ENCODE measurements at regions not wholly inside any gene's neighbourhood (a gene's known extent, or its start where the extent isn't known, plus 50 kb on each side); places are given as distances from the start of the nearest gene placed in this dataset.

DNA sequence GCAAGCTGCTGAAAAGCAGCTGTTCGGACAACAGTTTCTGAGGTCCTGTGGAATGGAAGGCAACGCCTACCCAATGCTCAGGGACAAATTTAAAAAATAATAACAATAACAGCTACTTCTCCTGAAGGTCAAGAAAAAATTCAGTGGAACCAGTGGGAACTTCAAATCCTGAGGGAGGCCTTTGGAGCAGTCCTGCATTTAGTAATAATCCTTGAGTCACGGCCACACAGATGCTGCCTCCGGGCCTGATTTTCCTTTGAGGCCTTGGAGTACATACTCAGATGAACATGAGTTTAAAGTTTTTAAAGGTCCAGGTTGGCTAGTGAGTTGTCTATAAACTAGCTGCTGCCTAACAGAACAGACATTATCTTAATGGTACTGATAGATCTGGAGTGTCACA is 268.0 kb downstream of the MSRB3 start:
- DNase-seq (ENCODE audit: low read depth in 2 of 3, low spot score in 2 of 3), result no peak

DNA sequence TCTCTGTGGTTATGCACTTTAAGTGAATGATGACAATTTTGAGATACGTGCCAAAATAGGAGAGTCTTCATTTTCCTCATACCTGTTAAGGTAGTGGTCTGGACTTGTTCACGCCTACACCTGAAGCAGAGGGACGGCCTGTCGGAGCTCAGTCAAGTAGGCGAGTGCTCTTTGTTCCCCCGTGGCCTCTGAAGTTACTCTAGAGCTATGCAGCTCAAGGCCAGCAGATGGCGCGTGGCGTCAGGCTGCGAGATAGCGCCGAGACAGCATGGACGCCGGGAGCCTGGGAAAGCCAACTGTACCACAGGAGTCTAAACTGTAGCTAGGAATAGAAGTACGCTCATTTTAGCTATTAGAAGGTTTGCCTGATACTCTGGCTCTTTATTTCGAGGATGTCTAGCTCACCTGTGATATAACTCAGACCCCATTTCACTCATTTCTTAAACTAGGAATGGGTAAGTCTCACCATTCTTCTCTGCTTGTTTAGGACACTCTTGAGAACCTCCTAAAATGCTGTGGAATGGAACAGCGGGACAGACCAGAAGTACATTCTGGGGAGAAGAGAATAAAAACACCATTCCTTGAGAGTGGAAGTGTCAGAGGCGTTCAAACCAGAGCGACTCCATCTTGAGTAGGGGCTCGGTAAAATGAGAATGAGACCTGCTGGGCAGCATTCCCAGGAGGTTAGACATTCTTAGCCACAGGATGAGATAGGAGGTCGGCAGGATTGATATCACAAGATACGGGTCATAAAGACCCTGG is 267.4 kb upstream of the HMGA2 start:
- DNase-seq (ENCODE audit: low read depth in 2 of 3, low spot score in 2 of 3), result peak; percentile 15 to 31 (median 16)

DNA sequence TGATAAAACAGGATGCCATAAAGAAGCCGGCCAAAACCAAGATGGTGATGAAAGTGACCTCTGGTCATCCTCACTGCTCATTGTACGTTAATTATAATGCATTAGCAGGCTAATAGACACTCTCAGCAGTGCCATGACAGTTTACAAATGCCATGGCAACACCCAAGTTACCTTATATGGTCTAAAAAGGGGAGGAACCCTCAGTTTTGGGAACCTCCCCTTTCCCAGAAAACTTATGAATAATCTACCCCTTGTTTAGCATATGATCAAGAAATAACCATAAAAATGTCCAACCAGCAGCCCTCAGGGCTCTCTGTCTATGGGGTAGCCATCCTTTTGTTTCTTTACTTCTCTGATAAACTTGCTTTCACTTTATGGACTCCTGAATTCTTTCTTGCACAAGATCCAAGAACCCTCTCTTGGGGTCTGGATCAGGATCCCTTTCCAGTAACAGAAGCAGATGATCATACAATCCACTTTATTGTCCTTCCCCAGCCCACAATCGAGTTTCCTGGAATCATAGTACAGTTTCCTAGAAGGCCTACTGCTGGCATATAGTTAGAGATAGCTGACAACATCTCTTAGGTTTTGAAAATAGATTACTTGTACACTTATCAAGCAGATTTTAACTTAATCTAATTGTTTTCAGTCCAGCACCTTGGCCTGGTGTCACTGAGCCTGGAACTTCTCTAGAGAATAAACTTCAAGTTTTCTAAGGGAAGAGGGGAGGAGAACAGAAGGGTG is 266.7 kb upstream of the HMGA2 start:
- no peak for DNase-seq (ENCODE audit: low read depth in 2 of 3, low spot score in 2 of 3)

DNA sequence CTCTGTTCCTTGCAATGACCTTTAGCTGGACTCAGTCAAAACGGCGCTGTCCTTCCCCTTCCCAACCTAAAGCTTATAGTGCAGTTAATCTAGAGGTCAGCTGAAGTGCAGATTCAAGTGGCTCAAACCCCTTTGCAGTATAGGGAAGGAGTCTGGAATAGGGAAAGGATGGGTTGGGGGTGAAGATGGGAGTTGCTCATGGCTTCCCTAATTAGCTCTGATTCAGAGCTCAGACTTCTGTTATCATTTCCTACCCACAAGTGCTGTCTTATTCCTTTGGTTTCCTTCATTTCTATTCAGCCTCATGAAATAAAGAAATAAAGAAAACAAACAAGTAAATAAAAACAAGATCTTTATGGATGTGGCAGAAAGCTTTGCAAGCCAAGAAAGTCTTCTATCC is 264.0 kb upstream of the HMGA2 start:
- no peak for DNase-seq (ENCODE audit: low read depth in 2 of 3, low spot score in 2 of 3)

GRCh38 chr12:65561798-65562382 is 262.4 kb upstream of the HMGA2 start:
- no peak for DNase-seq (ENCODE audit: low read depth in 2 of 3, low spot score in 2 of 3)

DNA sequence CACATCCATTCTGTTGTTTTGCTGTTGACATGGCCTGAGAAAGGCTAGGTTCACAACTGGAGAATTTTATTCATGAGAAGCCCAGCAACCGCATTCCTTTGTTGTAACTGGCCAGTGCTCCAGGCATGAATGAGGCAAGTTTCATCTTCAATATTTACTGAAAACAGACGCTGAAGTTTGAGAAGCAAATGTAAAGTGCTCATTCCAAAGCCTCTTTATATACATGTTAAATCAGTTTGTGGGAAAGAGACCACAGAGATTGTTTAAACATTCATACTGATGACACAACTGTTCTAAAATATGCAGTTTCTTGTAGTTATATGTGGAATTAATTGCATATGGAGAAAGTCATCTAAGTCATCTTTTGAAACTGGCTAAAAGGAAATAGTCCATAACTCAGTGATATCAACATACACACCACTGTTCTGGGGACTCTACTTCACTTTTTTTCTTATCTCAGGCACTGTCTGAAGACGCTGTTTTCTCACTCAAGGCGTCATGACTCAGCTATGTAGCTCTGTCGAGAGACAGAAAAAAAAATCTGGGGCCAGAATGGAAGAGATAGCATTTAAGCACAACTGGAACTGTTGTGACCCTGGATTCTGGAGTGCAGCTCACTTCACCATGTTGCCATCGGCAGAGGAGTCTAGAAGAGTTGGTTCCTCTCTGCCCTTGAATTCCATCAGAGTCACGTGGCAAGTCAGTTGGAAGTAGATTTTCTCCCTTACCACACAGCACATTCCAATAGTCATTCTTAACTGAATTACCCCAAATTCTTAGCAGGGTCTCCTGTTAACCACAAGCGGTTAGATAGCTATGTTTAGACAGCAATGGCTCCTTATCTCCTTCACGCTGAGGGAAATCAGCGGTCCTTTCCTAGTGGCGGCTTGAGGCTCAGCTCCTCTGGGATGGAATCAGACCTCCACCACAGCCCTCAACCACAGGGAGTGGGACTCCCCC is 258.4 kb upstream of the HMGA2 start:
- DNase-seq (ENCODE audit: low read depth in 2 of 3, low spot score in 2 of 3), result no peak

DNA sequence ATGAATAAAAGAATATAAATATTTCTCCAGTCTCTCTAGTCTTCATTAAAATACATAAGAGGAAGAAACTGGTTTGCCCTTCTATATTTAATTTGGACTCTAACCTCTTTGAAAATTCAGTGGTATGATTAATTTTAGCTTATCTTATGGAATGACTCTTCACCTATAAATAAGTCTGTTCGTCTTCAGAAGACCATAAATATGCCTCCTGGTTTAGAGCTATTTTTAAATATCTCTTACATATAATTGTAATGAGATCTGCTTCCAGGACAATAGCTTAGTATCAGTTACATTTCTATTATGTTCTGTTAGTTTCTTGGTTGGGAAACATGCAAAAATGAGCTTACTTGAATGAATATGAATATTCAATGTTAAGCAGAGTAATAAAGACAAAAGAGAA is 257.5 kb upstream of the HMGA2 start:
- DNase-seq (ENCODE audit: low read depth in 2 of 3, low spot score in 2 of 3), result no peak

- DNase-seq (ENCODE audit: low read depth in 2 of 3, low spot score in 2 of 3), result no peak
Measured at GRCh38 chr12:65567820-65568219, 256.5 kb upstream of the HMGA2 start.

DNA sequence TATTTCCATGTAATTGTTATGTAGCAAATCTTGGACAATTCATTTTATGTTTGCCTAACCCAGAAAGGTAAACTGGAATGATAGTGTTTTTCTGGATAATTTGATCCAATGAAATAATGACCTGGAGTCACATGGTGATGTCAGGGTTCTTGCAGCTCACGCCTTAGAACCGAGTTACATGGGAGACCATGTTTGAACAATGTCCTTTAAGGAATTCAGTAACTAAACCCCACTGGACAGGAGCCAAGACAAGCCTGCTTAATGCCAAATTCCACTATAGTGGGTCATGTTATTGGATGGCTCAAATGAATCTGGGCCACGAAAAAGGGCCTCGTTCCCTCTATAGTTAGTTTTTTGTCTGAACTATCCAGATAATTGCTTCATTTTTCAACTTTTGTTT is 255.8 kb upstream of the HMGA2 start:
- DNase-seq (ENCODE audit: low read depth in 2 of 3, low spot score in 2 of 3), result no peak

DNA sequence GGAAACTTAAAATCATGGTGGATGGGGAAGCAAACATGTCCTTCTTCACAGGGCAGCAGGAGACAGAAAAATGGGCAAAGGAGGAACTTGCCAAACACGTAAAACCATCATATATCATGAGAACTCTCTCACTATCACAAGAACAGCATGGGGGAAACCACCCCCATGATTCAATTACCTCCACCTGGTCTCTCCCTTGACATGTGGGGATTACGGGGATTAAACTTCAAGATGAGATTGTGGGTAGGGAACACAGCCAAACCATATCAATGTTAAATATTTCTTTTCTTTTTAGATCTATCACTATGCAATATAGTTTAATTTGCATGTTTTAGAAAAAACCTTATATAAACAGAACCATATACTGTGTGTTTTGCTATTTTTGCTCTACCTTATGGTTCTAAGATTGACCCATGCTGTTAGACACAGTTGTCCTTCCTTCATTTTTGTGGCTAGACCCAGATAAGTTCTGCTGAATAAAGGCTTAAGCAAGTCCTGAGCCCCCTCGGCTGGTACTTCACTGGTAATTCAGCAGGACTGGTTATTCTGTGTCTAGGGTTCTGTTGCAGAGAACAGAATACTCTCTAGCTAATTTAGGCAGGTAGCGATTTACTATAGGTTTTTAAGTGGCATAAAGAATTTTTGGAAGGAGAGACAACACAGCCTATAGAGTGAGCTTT is 253.7 kb upstream of the HMGA2 start:
- no peak for DNase-seq (ENCODE audit: low read depth in 2 of 3, low spot score in 2 of 3)

- no peak for DNase-seq (ENCODE audit: low read depth in 2 of 3, low spot score in 2 of 3)
Measured at GRCh38 chr12:65574867-65575266, 249.4 kb upstream of the HMGA2 start.

DNA sequence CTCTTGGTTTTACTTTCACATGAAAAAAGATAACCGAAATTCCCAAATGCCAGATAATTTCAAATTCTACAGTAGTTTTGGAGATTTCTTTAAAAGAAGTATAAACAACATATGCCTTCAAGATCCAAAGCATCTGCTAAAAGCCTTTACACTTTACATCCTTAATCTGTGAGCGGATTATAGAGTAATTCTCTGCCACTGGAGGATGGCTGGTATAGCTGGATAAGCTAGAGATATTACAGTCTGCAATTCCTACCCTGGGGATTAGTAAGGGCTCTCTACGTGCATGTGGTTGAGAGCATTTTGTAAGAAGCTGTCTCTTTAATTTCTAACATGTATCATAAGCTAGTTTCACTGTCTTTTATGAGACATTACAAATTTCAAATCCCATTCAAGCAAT is 240.3 kb upstream of the HMGA2 start:
- no peak for DNase-seq (ENCODE audit: low read depth in 2 of 3, low spot score in 2 of 3)

- no peak for DNase-seq (ENCODE audit: low read depth in 2 of 3, low spot score in 2 of 3)
Measured at GRCh38 chr12:65585648-65586602, 238.4 kb upstream of the HMGA2 start.

GRCh38 chr12:65586796-65587195 is 237.5 kb upstream of the HMGA2 start:
- DNase-seq (ENCODE audit: low read depth in 2 of 3, low spot score in 2 of 3), result no peak

DNA sequence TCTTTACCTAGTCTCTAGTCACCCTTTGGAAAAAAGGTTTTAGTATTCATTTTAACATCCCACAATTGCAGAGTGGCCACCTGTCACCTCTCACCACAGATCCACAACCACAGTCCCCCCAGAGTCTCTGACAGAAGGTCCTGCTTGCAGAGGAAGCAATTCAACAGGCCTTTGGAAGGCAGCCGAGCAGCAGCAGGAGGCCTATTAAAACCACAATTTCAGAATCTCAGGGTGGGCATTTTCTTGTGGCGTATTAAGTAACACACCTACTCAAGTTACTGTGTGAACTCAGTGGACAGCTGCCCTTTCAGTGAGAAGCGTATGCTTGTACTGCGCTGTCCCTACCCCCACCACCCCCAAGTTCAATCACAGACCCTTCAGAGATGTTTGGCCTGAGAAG is 234.0 kb upstream of the HMGA2 start:
- DNase-seq (ENCODE audit: low read depth in 2 of 3, low spot score in 2 of 3), result no peak

- DNase-seq (ENCODE audit: low read depth in 2 of 3, low spot score in 2 of 3), result no peak
Measured at GRCh38 chr12:65592416-65592815, 231.9 kb upstream of the HMGA2 start.

GRCh38 chr12:65593239-65593701 is 231.0 kb upstream of the HMGA2 start:
- no peak for DNase-seq (ENCODE audit: low read depth in 2 of 3, low spot score in 2 of 3)

- no peak for DNase-seq (ENCODE audit: low read depth in 2 of 3, low spot score in 2 of 3)
Measured at GRCh38 chr12:65594409-65594808, 229.9 kb upstream of the HMGA2 start.

DNA sequence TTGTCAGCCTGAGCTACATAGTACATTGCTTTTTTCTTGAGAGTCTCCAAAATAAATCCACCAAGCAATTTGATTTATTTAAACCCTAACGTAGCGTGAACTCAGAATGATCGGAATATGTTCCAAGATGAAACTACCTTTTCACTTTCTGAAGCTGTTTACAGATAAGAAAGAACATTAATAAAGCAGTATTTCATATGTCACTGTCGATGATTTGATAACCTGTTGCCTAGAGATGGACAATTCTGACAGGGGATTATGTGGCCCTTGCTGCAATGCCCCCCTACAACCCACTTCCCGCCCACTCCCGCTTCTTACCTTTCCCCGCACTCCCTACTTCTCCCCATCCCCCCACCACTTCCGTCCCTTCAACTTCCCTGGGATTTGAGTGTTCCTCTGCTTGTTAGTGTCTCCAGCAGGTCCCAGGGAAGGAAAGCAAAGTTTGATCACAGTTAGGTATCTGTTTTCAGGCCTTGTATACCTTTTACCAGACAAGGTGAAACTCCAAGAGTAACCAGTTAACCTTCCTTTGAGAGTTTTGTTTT is 229.2 kb upstream of the HMGA2 start:
- DNase-seq (ENCODE audit: low read depth in 2 of 3, low spot score in 2 of 3), result no peak

All from activated CD8-positive, alpha-beta memory T cell treated with anti-CD3 and anti-CD28 coated beads for 48 hours (primary cell).